ENCODE measurements at regions not wholly inside any gene's neighbourhood (a gene's known extent, or its start where the extent isn't known, plus 50 kb on each side); places are given as distances from the start of the nearest gene placed in this dataset.
"Not testable (repeated sequence)": the region's sequence is repeated elsewhere in the genome, so short reads cannot be mapped to it uniquely, and the experiment has no call there.

- H3K4me3 ChIP-seq (IDR thresholded peaks at IDR 0.05; ENCODE audit: insufficient read depth, low read depth, low read length): no peak overlapping the region
- H3K4me1 ChIP-seq (ENCODE audit: low read depth, poor library complexity, severe bottlenecking): peaks cover 5% of the 10 kb centered on the region
- no peaks in the 10 kb centered on the region for H3K79me2 ChIP-seq (ENCODE audit: insufficient read depth, low read depth)
- H3K9ac ChIP-seq: no peak overlapping the region
- H2AFZ ChIP-seq (ENCODE audit: low read depth): no peak overlapping the region
- H3K4me2 ChIP-seq: no peak overlapping the region
- H3K36me3 ChIP-seq (ENCODE audit: insufficient read depth): no peaks in the 10 kb centered on the region
- no peak for TF ChIP-seq CTCF (conservative IDR thresholded peaks at IDR 0.05; ENCODE audit: low read depth, low read length)
- no peaks in the 10 kb centered on the region for H3K27me3 ChIP-seq (ENCODE audit: insufficient read depth, low read depth)
- H3K27ac ChIP-seq: no peak overlapping the region
- H4K20me1 ChIP-seq (ENCODE audit: insufficient read depth): no peaks in the 10 kb centered on the region
Observed at GRCh38 chr15:59791079-59791478, 102.0 kb upstream of the BNIP2 start.

- not testable (repeated sequence) for H3K4me2 ChIP-seq; H3K4me3 ChIP-seq (IDR thresholded peaks at IDR 0.05; ENCODE audit: insufficient read depth, low read depth, low read length); H3K9ac ChIP-seq; H4K20me1 ChIP-seq (ENCODE audit: insufficient read depth); H3K36me3 ChIP-seq (ENCODE audit: insufficient read depth); H3K4me1 ChIP-seq (ENCODE audit: low read depth, poor library complexity, severe bottlenecking); H3K79me2 ChIP-seq (ENCODE audit: insufficient read depth, low read depth); H3K27ac ChIP-seq; H3K27me3 ChIP-seq (ENCODE audit: insufficient read depth, low read depth); H2AFZ ChIP-seq (ENCODE audit: low read depth)
Observed at GRCh38 chr15:59786466-59786865, 97.3 kb upstream of the BNIP2 start.

GRCh38 chr15:59785981-59786380 lies 96.9 kb upstream of the BNIP2 start:
- not testable (repeated sequence) for H3K79me2 ChIP-seq (ENCODE audit: insufficient read depth, low read depth); H3K27me3 ChIP-seq (ENCODE audit: insufficient read depth, low read depth); H3K4me3 ChIP-seq (IDR thresholded peaks at IDR 0.05; ENCODE audit: insufficient read depth, low read depth, low read length); H3K9ac ChIP-seq; H4K20me1 ChIP-seq (ENCODE audit: insufficient read depth); H3K36me3 ChIP-seq (ENCODE audit: insufficient read depth); H2AFZ ChIP-seq (ENCODE audit: low read depth); H3K4me1 ChIP-seq (ENCODE audit: low read depth, poor library complexity, severe bottlenecking); H3K4me2 ChIP-seq; H3K27ac ChIP-seq

GRCh38 chr15:59783774-59784520 lies 94.8 kb upstream of the BNIP2 start:
- H3K27ac ChIP-seq; H2AFZ ChIP-seq (ENCODE audit: low read depth); H3K4me2 ChIP-seq: not testable (repeated sequence)

GRCh38 chr15:59779110-59779509 lies 90.0 kb upstream of the BNIP2 start:
- Histone ChIP-seq H3K36me3 (ENCODE audit: insufficient read depth) (no peaks in the 10 kb centered on the region), H3K27ac (no peak overlapping the region), H4K20me1 (ENCODE audit: insufficient read depth) (no peaks in the 10 kb centered on the region), H3K79me2 (ENCODE audit: insufficient read depth, low read depth) (no peaks in the 10 kb centered on the region), H2AFZ (ENCODE audit: low read depth) (no peak overlapping the region), H3K4me3 (IDR thresholded peaks at IDR 0.05; ENCODE audit: insufficient read depth, low read depth, low read length) (no peak overlapping the region), H3K9ac (no peak overlapping the region), H3K4me1 (ENCODE audit: low read depth, poor library complexity, severe bottlenecking) (no peaks in the 10 kb centered on the region), H3K27me3 (ENCODE audit: insufficient read depth, low read depth) (no peaks in the 10 kb centered on the region), H3K4me2 (no peak overlapping the region)
- TF ChIP-seq CTCF (conservative IDR thresholded peaks at IDR 0.05; ENCODE audit: low read depth, low read length): no peak

More at GRCh38 chr15:59783774-59784520, 94.8 kb upstream of the BNIP2 start:
- not testable (repeated sequence) for H3K4me1 ChIP-seq (ENCODE audit: low read depth, poor library complexity, severe bottlenecking); H3K4me3 ChIP-seq (IDR thresholded peaks at IDR 0.05; ENCODE audit: insufficient read depth, low read depth, low read length); H3K9ac ChIP-seq; H3K79me2 ChIP-seq (ENCODE audit: insufficient read depth, low read depth); H4K20me1 ChIP-seq (ENCODE audit: insufficient read depth); H3K36me3 ChIP-seq (ENCODE audit: insufficient read depth); H3K27me3 ChIP-seq (ENCODE audit: insufficient read depth, low read depth)

GRCh38 chr15:59764775-59765174 lies 75.7 kb upstream of the BNIP2 start:
- Histone ChIP-seq H2AFZ (ENCODE audit: low read depth) (no peak overlapping the region), H3K4me1 (ENCODE audit: low read depth, poor library complexity, severe bottlenecking) (no peaks in the 10 kb centered on the region), H3K27ac (no peak overlapping the region), H3K9ac (no peak overlapping the region), H3K79me2 (ENCODE audit: insufficient read depth, low read depth) (no peaks in the 10 kb centered on the region), H3K4me2 (no peak overlapping the region), H4K20me1 (ENCODE audit: insufficient read depth) (no peaks in the 10 kb centered on the region), H3K4me3 (IDR thresholded peaks at IDR 0.05; ENCODE audit: insufficient read depth, low read depth, low read length) (no peak overlapping the region), H3K27me3 (ENCODE audit: insufficient read depth, low read depth) (no peaks in the 10 kb centered on the region), H3K36me3 (ENCODE audit: insufficient read depth) (no peaks in the 10 kb centered on the region)
- no peak for TF ChIP-seq CTCF (conservative IDR thresholded peaks at IDR 0.05; ENCODE audit: low read depth, low read length)
